NCI-H1048 (cell line): ENCODE measurements at regions not wholly inside any gene's neighbourhood (a gene's known extent, or its start where the extent isn't known, plus 50 kb on each side); places are given as distances from the start of the nearest gene placed in this dataset.
"Not testable (repeated sequence)": the region's sequence is repeated elsewhere in the genome, so short reads cannot be mapped to it uniquely, and the experiment has no call there.

Source experiments
- DNase-seq: peaks from one replicate; lab custom pipeline; 2025; lab: John Stamatoyannopoulos, UW

DNA sequence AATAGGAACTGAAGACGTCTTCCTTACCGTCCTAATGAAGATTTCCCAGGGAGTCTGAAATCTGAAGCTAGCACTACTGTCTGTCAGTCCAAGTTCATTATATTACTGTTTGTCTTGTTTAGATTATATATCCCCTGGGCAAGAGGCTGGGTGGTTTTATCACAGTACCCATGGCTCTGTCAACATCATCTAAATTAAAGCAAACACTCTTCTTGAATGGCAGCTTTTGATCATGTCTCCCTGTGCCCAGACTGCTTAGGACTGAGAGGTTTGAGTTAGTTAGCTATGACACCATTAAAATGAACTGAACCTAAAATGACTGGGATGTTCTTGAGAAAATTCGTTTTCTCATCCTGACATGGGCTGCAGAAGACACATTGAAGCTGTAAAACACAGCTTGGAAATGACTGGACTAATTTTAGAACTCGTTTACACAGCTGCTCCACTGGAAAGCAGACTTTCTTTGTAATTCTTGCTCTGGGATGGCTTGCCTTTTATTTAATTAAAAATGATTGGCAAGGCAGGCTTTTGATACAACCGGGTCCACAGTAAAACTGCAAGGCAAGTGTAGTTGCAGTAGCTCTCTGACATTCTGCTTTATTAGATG lies 243.5 kb downstream of the MFSD1 start:
- DNase-seq, result no peak

DNA sequence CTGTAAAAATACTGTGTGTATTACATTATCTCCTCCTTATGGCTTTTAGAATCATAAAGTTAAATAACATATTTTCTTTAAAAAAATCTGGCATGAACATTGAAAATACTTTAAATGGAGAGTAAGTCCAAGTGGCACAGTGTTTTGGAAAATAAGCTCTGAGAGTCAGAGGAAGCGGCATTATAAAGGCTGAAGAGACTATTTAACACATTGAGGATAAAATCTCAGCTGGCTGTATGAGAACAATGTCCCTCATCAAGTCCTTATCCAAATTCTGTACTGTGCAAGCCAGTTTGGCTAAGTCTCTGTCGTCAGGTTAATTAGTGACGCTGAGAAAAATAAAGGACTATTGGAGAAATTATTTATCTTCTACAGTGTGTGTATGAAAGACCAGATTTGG lies 245.5 kb downstream of the MFSD1 start:
- DNase-seq, result no peak

DNA sequence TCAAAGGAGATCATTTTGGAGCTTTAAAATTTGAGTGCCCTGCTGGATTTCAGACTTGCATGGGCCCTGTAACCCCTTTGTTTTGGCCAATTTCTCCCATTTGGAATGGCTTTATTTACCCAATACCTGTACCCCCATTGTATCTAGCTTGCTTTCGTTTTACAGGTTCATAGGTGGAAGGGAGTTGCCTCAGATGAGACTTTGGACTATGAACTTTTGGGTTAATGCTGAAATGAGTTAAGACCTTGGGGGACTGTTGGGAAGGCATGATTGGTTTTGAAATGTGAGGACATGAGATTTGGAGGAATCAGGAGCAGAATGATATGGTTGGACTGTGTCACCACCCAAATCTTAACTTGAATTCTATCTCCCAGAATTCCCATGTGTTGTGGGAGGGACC lies 250.6 kb downstream of the MFSD1 start:
- DNase-seq, result not testable (repeated sequence)

GRCh38 chr3:159057621-159058020 lies 255.8 kb downstream of the MFSD1 start:
- DNase-seq, result no peak

DNA sequence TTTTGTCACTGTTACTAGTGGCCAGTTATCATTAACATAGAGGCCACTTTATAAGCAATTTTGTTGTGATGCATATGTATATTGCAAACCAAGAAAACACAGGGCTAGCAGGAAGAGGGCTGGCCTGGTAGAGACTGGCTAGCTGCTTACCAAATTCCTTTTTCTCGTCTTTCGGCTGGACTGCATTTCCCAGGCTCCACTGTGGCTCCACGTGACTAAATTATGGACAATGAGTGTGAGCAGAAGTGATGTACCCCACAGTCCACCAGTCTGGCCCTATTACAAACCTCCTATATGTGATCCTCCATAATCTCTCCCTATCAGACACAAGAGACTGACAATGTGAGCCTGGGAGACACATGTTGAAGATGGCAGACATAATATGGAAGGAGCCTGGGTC lies 257.0 kb downstream of the MFSD1 start:
- no peak for DNase-seq

DNA sequence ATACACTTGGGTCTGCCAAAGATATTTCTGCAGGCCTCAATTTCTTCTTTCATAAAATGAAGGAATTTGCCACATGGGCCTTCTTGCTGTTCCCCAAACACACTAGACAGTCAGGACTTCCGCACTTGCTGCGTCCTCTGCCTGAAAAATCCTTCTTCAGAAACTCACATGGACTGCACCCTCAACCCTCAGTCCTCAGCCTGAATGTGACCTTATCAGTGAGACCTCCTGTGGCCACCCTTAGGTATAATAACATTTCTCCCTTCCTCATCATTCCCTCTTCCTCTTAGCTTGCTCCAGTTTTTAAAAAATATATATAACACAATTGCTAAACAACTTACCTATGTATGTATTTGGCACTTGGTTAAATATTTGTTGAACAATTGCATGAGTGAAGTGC lies 257.5 kb downstream of the MFSD1 start:
- DNase-seq, result no peak

- DNase-seq, result no peak
Measured at GRCh38 chr3:159062734-159063410, 261.0 kb downstream of the MFSD1 start.

- no peak for DNase-seq
Measured at GRCh38 chr3:159069091-159069490, 267.2 kb downstream of the MFSD1 start, which contains the start of gene IQCJ. TSS of gene IQCJ (plus strand) at chr3:159069319.

DNA sequence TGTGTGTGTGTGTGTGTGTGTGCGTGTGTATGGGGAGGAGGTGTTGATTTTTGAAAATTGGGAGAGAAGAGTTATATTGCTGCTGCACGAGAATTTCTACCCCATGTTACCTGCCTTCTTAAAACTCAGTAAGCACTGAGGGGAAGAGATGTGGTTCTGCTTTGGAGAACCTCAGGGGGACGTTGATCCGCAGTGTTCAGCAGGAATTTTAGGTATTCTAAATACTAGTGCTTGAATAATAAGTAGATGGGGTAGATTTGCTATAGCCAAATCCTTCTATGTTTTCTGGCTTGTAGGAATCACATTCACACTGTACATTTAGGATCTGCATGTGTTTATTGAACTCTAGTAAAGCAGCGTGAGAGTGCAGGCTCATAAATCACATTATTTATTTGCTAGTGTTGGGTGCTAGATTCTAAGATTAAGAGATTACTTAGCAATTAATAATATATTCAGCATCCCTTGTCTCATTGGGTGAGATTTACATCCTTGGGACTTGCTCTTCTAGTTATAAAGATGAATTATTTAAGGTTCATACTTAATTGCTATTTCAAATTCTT lies 268.1 kb downstream of the MFSD1 start:
- no peak for DNase-seq

DNA sequence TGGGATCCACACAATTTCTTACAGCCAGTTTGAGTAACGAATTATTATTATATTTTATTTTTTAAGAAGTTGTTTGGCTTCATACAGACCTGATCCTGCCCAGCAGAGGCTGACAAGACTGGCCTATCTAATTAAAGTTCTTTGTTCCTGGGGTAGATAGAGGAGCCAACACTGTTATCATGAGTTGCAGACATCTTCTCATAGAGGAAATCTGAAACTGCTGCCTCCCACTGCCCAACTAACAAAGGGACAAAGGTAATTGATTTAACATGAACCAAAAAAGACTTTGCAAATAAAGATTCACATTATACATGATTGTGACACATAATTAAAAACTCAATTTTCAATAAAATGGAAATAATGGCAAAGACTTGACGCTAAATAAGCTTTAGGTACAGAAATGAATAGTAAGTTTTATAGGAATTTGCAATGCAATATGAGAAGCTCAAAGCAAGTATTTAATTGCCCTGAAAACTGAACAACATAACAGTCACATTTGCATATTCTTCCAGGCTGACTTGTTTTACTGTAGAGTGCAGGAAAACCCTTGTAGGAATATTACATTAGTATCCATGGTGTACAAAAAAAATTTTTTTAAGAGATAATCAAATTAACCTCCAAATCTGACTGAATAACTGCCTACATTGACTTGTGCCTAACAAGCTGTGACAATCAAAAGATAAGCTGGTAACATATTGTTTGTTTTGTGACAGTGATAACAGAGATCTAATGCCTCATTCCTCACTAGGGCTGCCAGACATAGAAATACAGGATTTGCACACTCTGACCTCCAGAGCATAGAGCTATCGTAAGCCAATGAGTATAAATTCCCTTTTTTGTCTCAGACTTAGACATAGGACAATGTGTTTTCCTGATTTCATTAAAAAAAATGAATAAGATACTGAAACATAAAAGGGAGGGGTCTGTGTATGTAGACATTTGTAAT lies 273.2 kb downstream of the MFSD1 start:
- DNase-seq, result no peak

GRCh38 chr3:159077860-159078259 lies 276.0 kb downstream of the MFSD1 start:
- DNase-seq, result no peak

GRCh38 chr3:159080256-159080655 lies 278.4 kb downstream of the MFSD1 start:
- no peak for DNase-seq

- DNase-seq, result no peak
Measured at GRCh38 chr3:159080821-159081220, 279.0 kb downstream of the MFSD1 start.

GRCh38 chr3:159082519-159082918 lies 280.7 kb downstream of the MFSD1 start:
- DNase-seq, result no peak

DNA sequence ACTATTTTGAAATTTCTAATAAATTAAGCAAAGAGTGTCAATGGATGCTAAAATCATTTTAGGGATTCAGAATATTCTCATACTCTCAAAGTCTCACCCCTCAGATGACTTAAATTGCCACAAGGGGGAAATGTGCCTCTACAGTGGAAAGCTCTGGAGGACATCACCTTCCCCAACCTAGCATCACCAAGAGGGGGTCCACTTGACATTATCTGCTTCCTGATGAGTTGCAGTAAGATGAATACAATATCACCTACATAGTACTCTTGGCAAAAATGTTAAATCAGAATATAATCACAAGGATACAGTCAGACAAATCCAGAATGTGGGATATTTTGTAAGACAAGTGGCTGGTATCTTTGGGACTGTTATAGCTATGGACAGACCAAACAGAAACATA lies 290.1 kb downstream of the MFSD1 start:
- no peak for DNase-seq

DNA sequence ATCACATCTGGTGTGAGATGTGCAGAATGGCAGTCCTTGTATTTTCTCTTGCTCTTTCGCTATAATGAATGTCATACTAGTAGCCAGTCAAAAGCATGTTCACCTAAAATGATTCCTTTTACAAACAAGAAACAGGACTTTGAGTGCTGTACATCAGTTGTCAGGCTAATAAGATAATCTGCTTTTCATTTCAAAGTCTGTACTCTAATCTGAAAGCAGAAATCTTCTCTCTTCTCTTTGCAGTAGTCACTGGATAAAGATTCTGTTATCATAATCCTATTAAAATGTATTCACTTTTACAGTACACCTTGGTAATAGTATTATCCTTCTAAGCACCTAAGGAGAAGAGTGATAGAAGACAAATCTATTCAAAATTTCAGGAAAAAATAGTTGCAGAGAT lies 300.1 kb downstream of the MFSD1 start:
- DNase-seq, result no peak

- DNase-seq, result no peak
Measured at GRCh38 chr3:159112724-159113123, 310.9 kb downstream of the MFSD1 start.

DNA sequence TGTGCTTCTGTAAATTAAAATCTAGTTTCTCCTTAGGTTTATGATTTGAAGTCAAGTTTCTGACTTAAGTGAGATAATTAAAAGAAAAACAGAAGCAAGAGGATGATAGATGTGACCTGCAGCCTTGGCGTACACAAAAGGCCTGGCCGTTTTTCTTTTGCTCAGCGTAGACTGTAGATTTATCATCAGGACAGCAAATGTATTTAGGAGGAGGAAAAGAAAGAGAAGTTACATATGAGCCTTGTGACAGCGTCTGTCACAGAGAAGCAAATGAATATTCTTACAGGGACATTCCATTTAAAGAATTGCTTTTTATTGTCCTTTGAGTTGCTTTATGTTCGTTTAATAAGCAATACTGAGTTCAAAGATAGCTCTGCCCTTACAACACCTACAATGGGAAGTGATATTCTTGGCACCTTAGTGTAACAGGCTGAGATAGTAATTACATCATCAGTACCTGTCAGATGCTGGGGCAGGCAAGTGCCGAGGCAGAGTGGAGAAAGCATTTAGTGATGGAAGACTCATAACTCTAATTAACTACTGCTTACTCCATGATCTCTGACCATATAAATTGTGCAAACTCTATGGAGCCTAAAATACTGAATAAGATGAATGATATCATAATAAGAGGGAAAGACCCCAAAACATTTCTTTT lies 311.5 kb downstream of the MFSD1 start:
- no peak for DNase-seq

DNA sequence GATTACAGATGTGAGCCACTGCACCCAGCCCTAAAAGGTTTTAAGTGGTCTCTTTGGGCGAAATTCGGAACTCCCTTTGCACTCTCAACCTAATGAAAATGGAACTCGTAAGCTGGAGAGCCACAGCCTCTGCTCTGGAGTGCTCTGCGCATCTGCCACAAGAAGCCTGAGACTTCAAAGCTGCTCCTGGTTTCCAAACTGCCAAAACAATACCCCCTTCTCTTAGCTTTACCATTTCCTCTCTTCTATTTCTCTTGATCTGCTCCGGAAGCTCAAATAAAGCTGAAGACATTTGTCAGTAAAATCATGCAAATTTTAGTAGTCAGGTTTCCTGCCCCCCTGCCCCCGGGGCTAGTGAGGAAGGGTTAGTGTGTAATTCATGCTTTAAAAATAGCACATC lies 312.7 kb downstream of the MFSD1 start:
- DNase-seq, result peak; percentile 2

DNA sequence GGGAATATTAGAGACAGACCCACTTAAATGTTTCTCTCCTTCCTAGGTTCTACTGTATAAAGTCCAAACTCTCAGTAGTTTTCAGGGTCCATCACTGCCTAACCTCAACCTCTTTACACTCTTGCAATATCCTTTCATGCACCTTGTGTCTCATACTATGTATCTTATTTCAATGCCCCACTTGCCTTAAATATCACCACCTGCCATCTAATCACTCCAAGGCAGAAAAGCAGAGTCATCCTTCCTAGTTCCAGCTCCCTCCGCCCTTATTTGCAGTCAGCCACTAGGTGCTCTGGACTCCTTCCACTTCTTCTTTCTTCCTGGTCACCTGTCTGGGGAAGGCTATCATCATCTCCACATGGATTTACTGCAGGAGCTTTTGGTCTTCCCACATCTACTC lies 322.0 kb downstream of the MFSD1 start:
- DNase-seq, result no peak

- no peak for DNase-seq
Measured at GRCh38 chr3:159126261-159127020, 324.6 kb downstream of the MFSD1 start.
